GM23338 (cell line): ENCODE measurements at regions not wholly inside any gene's neighbourhood (a gene's known extent, or its start where the extent isn't known, plus 50 kb on each side); places are given as distances from the start of the nearest gene placed in this dataset.

Experiments used
- CTCF ChIP-seq, 2 experiments: fragments of 200-600 bp in 1 of 2; sonication (generic) in 1 of 2; conservative IDR thresholded peaks; 2 replicates each; pipeline versions ENCODE4 v1.5.1 to v1.6.1; 2016 to 2017; ENCODE audit warnings: antibody characterized with exemption in 2 of 2, low read depth in 2 of 2, mild to moderate bottlenecking in 2 of 2, moderate library complexity in 1 of 2
- ETS1 ChIP-seq: IDR thresholded peaks from 2 replicates; pipeline ENCODE4 v1.6.1; 2016; ENCODE audit warnings: antibody characterized with exemption
- EZH2 ChIP-seq: fragments of 200-600 bp; sonication (generic); IDR thresholded peaks from one replicate; pipeline ENCODE4 v1.8.0; 2017; ENCODE audit warnings: antibody characterized with exemption, mild to moderate bottlenecking, low read depth; ENCODE audit not compliant: unreplicated experiment
- POLR2AphosphoS5 ChIP-seq: IDR thresholded peaks from 2 replicates; pipeline ENCODE4 v1.6.1; 2016; ENCODE audit warnings: antibody characterized with exemption, low read depth
- REST ChIP-seq: IDR thresholded peaks from one replicate; pipeline ENCODE4 v1.6.1; 2018; ENCODE audit warnings: antibody characterized with exemption; ENCODE audit not compliant: unreplicated experiment
- ZNF114 ChIP-seq: fragments of 250-450 bp; sonication (Bioruptor Pico); IDR thresholded peaks from 2 replicates; pipeline ENCODE4 v1.5.0; 2020; ENCODE audit warnings: mild to moderate bottlenecking, moderate library complexity

DNA sequence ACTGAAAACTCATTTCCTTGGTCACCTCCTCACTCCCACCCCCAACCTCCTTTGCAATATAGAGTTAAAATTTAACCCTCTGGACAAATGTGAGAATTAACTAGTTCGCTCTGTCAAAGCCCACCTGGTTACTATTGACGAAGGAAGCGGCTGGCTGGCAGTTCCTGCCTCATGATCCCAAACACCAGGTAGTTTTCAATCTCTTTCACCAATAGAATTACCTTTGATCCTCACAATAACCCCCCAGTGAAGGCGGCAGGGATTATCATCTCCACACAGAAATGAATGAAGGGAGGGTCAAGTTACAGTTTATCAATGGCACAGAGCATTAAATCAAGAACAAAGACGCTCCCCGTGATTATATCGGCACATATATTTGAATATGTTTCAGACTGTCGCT lies 65.7 kb upstream of the TTC29 start:
- TF ChIP-seq CTCF (conservative IDR thresholded peaks at IDR 0.05; ENCODE audit: low read depth in 2 of 2) (no peak), POLR2AphosphoS5 (no peak), EZH2 (no peak), ETS1 (no peak), REST (no peak), ZNF114 (CRISPR knock-in tag) (no peak)
